BJ (cell line): ENCODE measurements at regions not wholly inside any gene's neighbourhood (a gene's known extent, or its start where the extent isn't known, plus 50 kb on each side); places are given as distances from the start of the nearest gene placed in this dataset.
"Not testable (repeated sequence)": the region's sequence is repeated elsewhere in the genome, so short reads cannot be mapped to it uniquely, and the experiment has no call there.

Experiments used
- CTCF ChIA-PET: fragments of 350-600 bp; formaldehyde crosslinking; extraction: SDS; loops from one replicate; lab custom pipeline; 2021; ENCODE audit warnings: antibody characterized with exemption, inconsistent platforms; lab: Yijun Ruan, JAX
- POLR2A ChIA-PET: fragments of 300-600 bp; sonication (Branson Sonifier 250); formaldehyde crosslinking; extraction: SDS; loops from one replicate; lab custom pipeline; 2021; ENCODE audit warnings: antibody characterized with exemption; lab: Charles Lee
- DNase-seq: peaks from one replicate; pipeline ENCODE4 v3.0.0-alpha.2; 2011; ENCODE audit warnings: low read depth
- H3K27me3 ChIP-seq: 2 replicates; pipeline ENCODE4 v1.6.0; 2011; ENCODE audit warnings: low read length; ENCODE audit not compliant: control insufficient read depth, insufficient read depth
- H3K36me3 ChIP-seq: 2 replicates; pipeline ENCODE4 v1.5.1; 2011; ENCODE audit warnings: low read length; ENCODE audit not compliant: control insufficient read depth, insufficient read depth
- H3K4me3 ChIP-seq: 2 replicates; pipeline ENCODE4 v1.5.1; 2011; ENCODE audit warnings: low read depth, mild to moderate bottlenecking, control low read depth, low read length
- CTCF ChIP-seq: IDR thresholded peaks from 2 replicates; pipeline ENCODE4 v1.5.1; 2011; ENCODE audit warnings: low read depth, mild to moderate bottlenecking, control low read depth, inconsistent platforms, low read length, moderate library complexity; ENCODE audit not compliant: insufficient read depth

- ChIA-PET CTCF (no interaction called here), POLR2A (no interaction called here)
- no peak for TF ChIP-seq CTCF
Observed at GRCh38 chr2:16218625-16219024, 278.3 kb downstream of the MYCN start.

GRCh38 chr2:16218161-16218560, 277.8 kb downstream of the MYCN start:
- DNase-seq = no peak
- ChIA-PET CTCF (no interaction called here), POLR2A (no interaction called here)
- H3K36me3 ChIP-seq = no peaks in the 10 kb centered on the region
- no peak for TF ChIP-seq CTCF
- no peaks in the 10 kb centered on the region for H3K27me3 ChIP-seq
- H3K4me3 ChIP-seq = no peak overlapping the region

More at GRCh38 chr2:16218625-16219024, 278.3 kb downstream of the MYCN start:
- no peak for DNase-seq
- H3K36me3 ChIP-seq = no peaks in the 10 kb centered on the region
- H3K27me3 ChIP-seq = no peaks in the 10 kb centered on the region
- H3K4me3 ChIP-seq = no peak overlapping the region

- H3K4me3 ChIP-seq, CTCF ChIA-PET, DNase-seq, POLR2A ChIA-PET, H3K27me3 ChIP-seq, H3K36me3 ChIP-seq: not testable (repeated sequence)
Observed at GRCh38 chr2:16217741-16218140, 277.4 kb downstream of the MYCN start.

GRCh38 chr2:16217291-16217690, 276.9 kb downstream of the MYCN start:
- DNase-seq = no peak
- TF ChIP-seq CTCF = no peak
- CTCF ChIA-PET = no interaction called here
- Histone ChIP-seq H3K4me3 (no peak overlapping the region), H3K27me3 (no peaks in the 10 kb centered on the region), H3K36me3 (no peaks in the 10 kb centered on the region)
- POLR2A ChIA-PET = no interaction called here

GRCh38 chr2:16216558-16216945, 276.2 kb downstream of the MYCN start:
- H3K4me3 ChIP-seq = no peak overlapping the region
- H3K36me3 ChIP-seq = no peaks in the 10 kb centered on the region
- no peak for DNase-seq
- CTCF ChIA-PET = no interaction called here
- H3K27me3 ChIP-seq = no peaks in the 10 kb centered on the region
- POLR2A ChIA-PET = no interaction called here
- no peak for TF ChIP-seq CTCF

GRCh38 chr2:16215902-16216557, 275.7 kb downstream of the MYCN start:
- no peak for TF ChIP-seq CTCF
- ChIA-PET CTCF (no interaction called here), POLR2A (no interaction called here)
- no peak for DNase-seq
- Histone ChIP-seq H3K27me3 (no peaks in the 10 kb centered on the region), H3K36me3 (no peaks in the 10 kb centered on the region), H3K4me3 (no peak overlapping the region)
